ENCODE measurements at regions not wholly inside any gene's neighbourhood (a gene's known extent, or its start where the extent isn't known, plus 50 kb on each side); places are given as distances from the start of the nearest gene placed in this dataset.

DNA sequence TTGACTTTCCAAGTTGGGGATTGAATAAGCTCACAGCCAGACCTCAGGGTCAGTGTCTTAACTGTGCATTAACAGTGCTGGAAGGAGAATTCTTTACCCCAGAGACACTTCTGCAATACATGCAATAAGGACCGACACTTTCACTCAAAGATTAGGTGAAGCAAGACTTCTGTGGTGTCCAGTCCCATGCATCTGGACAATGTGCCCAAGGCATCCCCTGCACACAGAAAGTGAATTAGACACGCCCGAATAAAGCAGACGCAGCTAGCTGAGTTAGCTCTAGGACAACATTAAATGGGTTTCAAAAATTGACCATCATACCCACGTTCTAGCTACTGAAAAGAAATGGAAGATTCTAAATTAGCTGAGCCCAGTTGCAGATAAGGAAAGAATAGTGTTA is 223.9 kb upstream of the NR2F2 start:
- no peak overlapping the region for H3K9ac ChIP-seq (ENCODE audit: low read length)
- no peaks in the 10 kb centered on the region for H3K4me1 ChIP-seq (ENCODE audit: insufficient read depth, low read length)
- no peak overlapping the region for H3K27ac ChIP-seq (ENCODE audit: low read depth, low read length)
- H3K27me3 ChIP-seq (ENCODE audit: control insufficient read depth in 1 of 2, insufficient read depth in 2 of 2, low read length in 2 of 2): no peaks in the 10 kb centered on the region
- no peaks in the 10 kb centered on the region for H3K9me3 ChIP-seq (ENCODE audit: low read length)
- no peaks in the 10 kb centered on the region for H3K36me3 ChIP-seq (ENCODE audit: insufficient read depth, low read length)
- H3K4me3 ChIP-seq (ENCODE audit: low read depth in 1 of 2, low read length in 2 of 2): no peak overlapping the region

DNA sequence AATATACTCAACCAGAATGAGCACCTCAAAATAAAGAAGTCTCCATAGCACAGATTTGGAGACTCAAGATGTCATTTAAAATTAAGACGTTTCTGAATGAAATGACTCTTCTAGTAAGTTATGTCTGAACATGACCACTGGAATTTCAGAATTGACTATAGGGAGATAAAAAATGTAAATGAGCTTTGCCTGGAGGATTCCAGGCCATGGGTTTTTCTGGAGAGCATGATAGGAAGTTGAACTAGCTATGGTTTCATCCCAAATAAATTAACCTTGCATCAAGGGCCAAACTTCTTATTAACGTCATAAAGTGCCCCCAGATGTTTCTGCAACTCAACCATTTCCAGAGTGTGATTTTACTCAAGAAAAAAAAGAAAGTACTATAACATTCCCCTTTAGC is 222.6 kb upstream of the NR2F2 start:
- Histone ChIP-seq H3K9me3 (ENCODE audit: low read length) (no peaks in the 10 kb centered on the region), H3K27ac (ENCODE audit: low read depth, low read length) (no peak overlapping the region), H3K4me1 (ENCODE audit: insufficient read depth, low read length) (no peaks in the 10 kb centered on the region), H3K36me3 (ENCODE audit: insufficient read depth, low read length) (no peaks in the 10 kb centered on the region), H3K27me3 (ENCODE audit: control insufficient read depth in 1 of 2, insufficient read depth in 2 of 2, low read length in 2 of 2) (no peaks in the 10 kb centered on the region), H3K9ac (ENCODE audit: low read length) (no peak overlapping the region), H3K4me3 (ENCODE audit: low read depth in 1 of 2, low read length in 2 of 2) (no peak overlapping the region)

- H3K27me3 ChIP-seq (ENCODE audit: control insufficient read depth in 1 of 2, insufficient read depth in 2 of 2, low read length in 2 of 2): no peaks in the 10 kb centered on the region
- no peak overlapping the region for H3K27ac ChIP-seq (ENCODE audit: low read depth, low read length)
- H3K36me3 ChIP-seq (ENCODE audit: insufficient read depth, low read length): no peaks in the 10 kb centered on the region
- no peak overlapping the region for H3K9ac ChIP-seq (ENCODE audit: low read length)
- H3K4me3 ChIP-seq (ENCODE audit: low read depth in 1 of 2, low read length in 2 of 2): no peak overlapping the region
- no peaks in the 10 kb centered on the region for H3K9me3 ChIP-seq (ENCODE audit: low read length)
- no peaks in the 10 kb centered on the region for H3K4me1 ChIP-seq (ENCODE audit: insufficient read depth, low read length)
These were observed 222.1 kb upstream of the NR2F2 start for GRCh38 chr15:96108405-96108804.

DNA sequence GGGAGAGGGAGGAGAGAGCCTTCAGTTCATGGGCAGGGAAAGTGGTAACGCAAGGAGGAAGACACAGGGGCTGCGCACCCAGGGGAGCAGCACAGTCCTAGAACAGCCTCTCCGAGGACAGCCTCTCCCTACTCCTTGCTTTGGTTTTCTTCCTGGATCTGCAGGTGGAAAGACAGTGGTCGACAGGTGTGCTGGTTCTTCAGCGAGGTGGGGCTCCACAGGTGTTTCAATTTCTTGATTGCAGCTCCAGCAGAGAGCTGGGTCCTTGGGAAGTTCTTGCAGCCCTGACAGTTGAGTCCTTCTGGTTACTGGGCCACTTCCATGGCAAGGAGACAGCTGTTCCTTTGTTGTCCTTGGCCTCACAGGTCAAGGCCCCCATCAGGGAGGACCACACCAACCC is 220.7 kb upstream of the NR2F2 start:
- Histone ChIP-seq H3K36me3 (ENCODE audit: insufficient read depth, low read length) (no peaks in the 10 kb centered on the region), H3K4me3 (ENCODE audit: low read depth in 1 of 2, low read length in 2 of 2) (no peak overlapping the region)

DNA sequence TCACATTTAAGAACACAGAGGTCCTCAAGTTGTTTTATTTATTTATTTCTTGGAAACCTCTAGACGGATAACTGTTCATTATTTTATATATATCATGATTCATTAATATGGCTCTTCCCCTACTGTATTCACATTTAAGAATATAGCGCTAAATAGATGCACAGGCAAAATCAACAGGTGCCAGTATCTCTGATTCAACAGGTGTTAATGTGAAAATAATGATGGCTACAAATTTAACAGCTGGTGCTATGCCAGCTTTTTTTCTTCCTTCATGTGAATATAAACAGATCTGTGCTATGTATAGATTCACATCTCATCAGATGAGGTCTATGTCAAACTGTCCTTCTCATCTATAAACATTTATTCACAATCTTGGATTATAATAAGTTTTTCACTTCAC is 218.5 kb upstream of the NR2F2 start:
- Histone ChIP-seq H3K4me3 (ENCODE audit: low read depth in 1 of 2, low read length in 2 of 2) (no peak overlapping the region), H3K9me3 (ENCODE audit: low read length) (no peaks in the 10 kb centered on the region), H3K9ac (ENCODE audit: low read length) (no peak overlapping the region), H3K4me1 (ENCODE audit: insufficient read depth, low read length) (no peaks in the 10 kb centered on the region), H3K27me3 (ENCODE audit: control insufficient read depth in 1 of 2, insufficient read depth in 2 of 2, low read length in 2 of 2) (no peaks in the 10 kb centered on the region), H3K36me3 (ENCODE audit: insufficient read depth, low read length) (no peaks in the 10 kb centered on the region), H3K27ac (ENCODE audit: low read depth, low read length) (no peak overlapping the region)

More for the DNA sequence above, 220.7 kb upstream of the NR2F2 start:
- Histone ChIP-seq H3K27ac (ENCODE audit: low read depth, low read length) (no peak overlapping the region), H3K27me3 (ENCODE audit: control insufficient read depth in 1 of 2, insufficient read depth in 2 of 2, low read length in 2 of 2) (no peaks in the 10 kb centered on the region), H3K9me3 (ENCODE audit: low read length) (no peaks in the 10 kb centered on the region), H3K4me1 (ENCODE audit: insufficient read depth, low read length) (no peaks in the 10 kb centered on the region), H3K9ac (ENCODE audit: low read length) (no peak overlapping the region)

DNA sequence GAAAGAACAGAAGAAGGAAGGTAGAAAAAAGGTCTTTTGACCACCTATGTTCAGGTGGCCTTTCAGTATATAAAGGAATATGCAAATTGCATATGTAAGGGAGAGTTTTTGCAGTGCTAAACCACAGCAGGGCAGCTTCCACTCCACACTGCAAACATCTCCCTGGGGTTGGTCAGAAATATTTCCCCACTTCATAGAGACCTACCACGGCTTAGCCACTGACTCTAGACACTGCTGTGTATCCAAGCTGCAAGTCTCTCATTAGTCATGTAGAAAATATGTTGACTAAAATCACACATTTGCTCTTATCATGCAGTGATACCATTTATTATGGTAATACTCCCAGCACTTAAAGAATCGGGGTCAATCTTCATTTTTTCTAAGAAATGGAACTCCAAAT is 214.9 kb upstream of the NR2F2 start:
- no peak overlapping the region for H3K9ac ChIP-seq (ENCODE audit: low read length)
- H3K36me3 ChIP-seq (ENCODE audit: insufficient read depth, low read length): no peaks in the 10 kb centered on the region
- H3K4me3 ChIP-seq (ENCODE audit: low read depth in 1 of 2, low read length in 2 of 2): no peak overlapping the region

DNA sequence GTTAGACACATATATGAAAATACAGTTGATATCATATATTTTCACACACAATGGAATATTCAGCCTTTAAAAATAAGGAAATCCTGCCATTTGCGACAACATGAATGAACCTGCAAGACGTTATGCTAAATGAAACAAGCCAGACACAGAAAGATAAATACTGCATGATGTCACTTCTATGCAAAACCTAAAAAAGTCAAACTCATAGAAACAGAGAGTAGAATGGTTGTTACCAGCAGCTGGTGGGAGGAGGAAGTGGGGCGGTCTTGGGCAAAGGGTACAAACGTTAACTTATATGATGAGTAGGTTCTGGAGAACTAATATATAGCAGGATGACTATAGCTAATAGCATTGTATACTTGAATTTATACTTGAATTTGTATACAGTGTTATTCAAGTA is 213.2 kb upstream of the NR2F2 start:
- no peaks in the 10 kb centered on the region for H3K27me3 ChIP-seq (ENCODE audit: control insufficient read depth in 1 of 2, insufficient read depth in 2 of 2, low read length in 2 of 2)
- H3K36me3 ChIP-seq (ENCODE audit: insufficient read depth, low read length): no peaks in the 10 kb centered on the region
- no peaks in the 10 kb centered on the region for H3K9me3 ChIP-seq (ENCODE audit: low read length)
- H3K4me1 ChIP-seq (ENCODE audit: insufficient read depth, low read length): no peaks in the 10 kb centered on the region
- no peak overlapping the region for H3K27ac ChIP-seq (ENCODE audit: low read depth, low read length)
- H3K9ac ChIP-seq (ENCODE audit: low read length): no peak overlapping the region
- no peak overlapping the region for H3K4me3 ChIP-seq (ENCODE audit: low read depth in 1 of 2, low read length in 2 of 2)

More for the DNA sequence above, 214.9 kb upstream of the NR2F2 start:
- H3K9me3 ChIP-seq (ENCODE audit: low read length): no peaks in the 10 kb centered on the region
- no peaks in the 10 kb centered on the region for H3K4me1 ChIP-seq (ENCODE audit: insufficient read depth, low read length)
- H3K27me3 ChIP-seq (ENCODE audit: control insufficient read depth in 1 of 2, insufficient read depth in 2 of 2, low read length in 2 of 2): no peaks in the 10 kb centered on the region
- no peak overlapping the region for H3K27ac ChIP-seq (ENCODE audit: low read depth, low read length)

GRCh38 chr15:96119734-96120133 is 210.8 kb upstream of the NR2F2 start:
- H3K9ac ChIP-seq (ENCODE audit: low read length): no peak overlapping the region
- H3K4me1 ChIP-seq (ENCODE audit: insufficient read depth, low read length): no peaks in the 10 kb centered on the region
- no peaks in the 10 kb centered on the region for H3K27me3 ChIP-seq (ENCODE audit: control insufficient read depth in 1 of 2, insufficient read depth in 2 of 2, low read length in 2 of 2)
- no peaks in the 10 kb centered on the region for H3K9me3 ChIP-seq (ENCODE audit: low read length)
- H3K4me3 ChIP-seq (ENCODE audit: low read depth in 1 of 2, low read length in 2 of 2): no peak overlapping the region
- no peak overlapping the region for H3K27ac ChIP-seq (ENCODE audit: low read depth, low read length)
- H3K36me3 ChIP-seq (ENCODE audit: insufficient read depth, low read length): no peaks in the 10 kb centered on the region

DNA sequence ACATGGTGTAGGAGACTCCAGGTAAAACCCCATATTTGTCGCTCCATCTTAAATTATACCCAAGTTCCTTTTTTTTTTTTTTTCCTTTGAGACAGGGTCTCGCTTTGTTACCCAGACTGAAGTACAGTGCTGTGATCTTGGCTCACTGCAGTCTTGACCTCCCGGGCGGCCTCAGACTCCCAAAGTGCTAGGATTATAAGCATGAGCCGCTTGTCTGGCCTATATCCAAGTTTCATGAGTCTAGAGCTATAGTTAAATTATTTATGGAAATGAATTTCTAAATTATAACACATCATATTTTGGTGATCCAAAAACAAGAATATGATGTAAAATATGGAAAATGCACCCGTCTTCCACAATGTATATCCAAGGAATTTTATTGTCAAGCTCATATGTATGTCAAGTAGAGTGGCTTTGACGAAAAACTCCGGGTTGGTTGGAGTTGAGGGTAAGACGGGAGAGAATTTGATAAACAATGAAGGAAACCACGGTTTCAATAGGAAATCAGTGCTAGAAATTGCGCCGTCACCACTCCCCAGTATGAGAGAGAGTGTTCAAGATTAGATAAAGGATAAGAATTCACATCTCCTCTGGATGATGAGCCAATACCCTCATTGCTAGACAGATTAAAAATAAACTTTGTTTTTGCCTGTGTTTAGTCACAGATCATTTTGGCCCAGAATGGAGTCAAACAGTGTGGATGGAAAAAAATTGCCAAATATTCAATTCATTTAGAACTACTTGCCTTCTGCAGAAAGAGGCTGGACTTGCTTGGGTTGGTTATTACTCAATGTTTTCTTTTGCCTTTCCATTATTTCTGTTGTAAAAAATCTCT is 209.2 kb upstream of the NR2F2 start:
- Histone ChIP-seq H3K27me3 (ENCODE audit: control insufficient read depth in 1 of 2, insufficient read depth in 2 of 2, low read length in 2 of 2) (no peaks in the 10 kb centered on the region), H3K4me3 (ENCODE audit: low read depth in 1 of 2, low read length in 2 of 2) (no peak overlapping the region), H3K4me1 (ENCODE audit: insufficient read depth, low read length) (no peaks in the 10 kb centered on the region), H3K9ac (ENCODE audit: low read length) (no peak overlapping the region), H3K9me3 (ENCODE audit: low read length) (no peaks in the 10 kb centered on the region), H3K27ac (ENCODE audit: low read depth, low read length) (no peak overlapping the region), H3K36me3 (ENCODE audit: insufficient read depth, low read length) (no peaks in the 10 kb centered on the region)

DNA sequence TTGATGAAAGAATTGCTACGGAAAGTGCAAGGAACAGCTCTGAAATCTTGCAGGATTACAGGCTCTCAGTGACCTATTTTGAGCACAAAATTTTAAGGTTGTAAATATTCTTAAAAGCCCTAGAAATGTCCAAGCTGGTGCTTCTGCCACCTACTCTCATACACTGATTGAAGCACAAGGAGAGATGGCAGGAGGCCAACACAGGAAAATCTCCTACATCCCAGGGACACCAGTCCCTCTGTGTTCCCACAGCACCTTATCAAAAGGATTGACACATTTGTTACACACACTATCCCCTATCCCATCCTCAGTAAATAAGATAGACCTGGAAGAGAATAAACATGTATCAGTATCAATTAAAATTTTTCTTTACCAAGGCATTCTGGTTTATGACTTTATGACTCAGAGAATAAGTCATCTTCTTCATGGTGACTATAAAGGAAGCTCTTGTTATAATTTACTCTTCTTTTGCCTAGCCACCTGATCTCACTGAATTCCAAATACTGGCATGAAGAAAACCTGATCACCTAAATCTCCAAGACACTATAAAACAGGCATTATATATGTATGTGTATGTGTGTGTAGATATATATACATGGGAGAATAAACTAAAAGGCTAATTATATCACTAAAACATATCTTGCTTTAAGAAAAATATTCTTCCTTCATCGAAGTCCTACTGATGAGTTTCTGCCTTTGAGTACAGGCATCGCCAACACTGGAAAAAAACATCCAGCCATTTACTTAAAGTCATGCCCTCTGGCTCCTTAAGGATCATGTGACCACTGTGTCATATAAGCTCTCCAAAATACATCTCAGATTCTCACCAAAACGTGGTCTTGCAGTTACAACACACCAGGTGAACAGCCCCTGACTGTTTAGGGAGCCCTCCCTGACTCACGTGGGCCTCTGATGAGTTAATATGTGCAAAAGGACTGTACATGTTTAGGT is 208.1 kb upstream of the NR2F2 start:
- H3K9ac ChIP-seq (ENCODE audit: low read length): no peak overlapping the region
- no peaks in the 10 kb centered on the region for H3K9me3 ChIP-seq (ENCODE audit: low read length)
- H3K27ac ChIP-seq (ENCODE audit: low read depth, low read length): no peak overlapping the region
- no peaks in the 10 kb centered on the region for H3K36me3 ChIP-seq (ENCODE audit: insufficient read depth, low read length)
- no peak overlapping the region for H3K4me3 ChIP-seq (ENCODE audit: low read depth in 1 of 2, low read length in 2 of 2)
- H3K27me3 ChIP-seq (ENCODE audit: control insufficient read depth in 1 of 2, insufficient read depth in 2 of 2, low read length in 2 of 2): no peaks in the 10 kb centered on the region
- H3K4me1 ChIP-seq (ENCODE audit: insufficient read depth, low read length): no peaks in the 10 kb centered on the region

- Histone ChIP-seq H3K27ac (ENCODE audit: low read depth, low read length) (no peak overlapping the region), H3K27me3 (ENCODE audit: control insufficient read depth in 1 of 2, insufficient read depth in 2 of 2, low read length in 2 of 2) (no peaks in the 10 kb centered on the region), H3K9ac (ENCODE audit: low read length) (no peak overlapping the region)
These were observed 207.5 kb upstream of the NR2F2 start for GRCh38 chr15:96123028-96123400.

More at GRCh38 chr15:96123028-96123400, 207.5 kb upstream of the NR2F2 start:
- H3K4me3 ChIP-seq (ENCODE audit: low read depth in 1 of 2, low read length in 2 of 2): no peak overlapping the region
- H3K9me3 ChIP-seq (ENCODE audit: low read length): no peaks in the 10 kb centered on the region
- H3K36me3 ChIP-seq (ENCODE audit: insufficient read depth, low read length): no peaks in the 10 kb centered on the region
- H3K4me1 ChIP-seq (ENCODE audit: insufficient read depth, low read length): no peaks in the 10 kb centered on the region

Data from muscle layer of colon (tissue), 2 donors.